Stimulated activated CD4-positive, alpha-beta T cell treated with anti-CD3 and anti-CD28 coated beads, Interleukin-2, amount 100 ng/mL, for 48 hours (primary cell): ENCODE measurements at regions not wholly inside any gene's neighbourhood (a gene's known extent, or its start where the extent isn't known, plus 50 kb on each side); places are given as distances from the start of the nearest gene placed in this dataset.

Source experiments
- DNase-seq, 2 donors: peaks; one replicate each; pipeline ENCODE4 v3.0.0-alpha.2; 2020

DNA sequence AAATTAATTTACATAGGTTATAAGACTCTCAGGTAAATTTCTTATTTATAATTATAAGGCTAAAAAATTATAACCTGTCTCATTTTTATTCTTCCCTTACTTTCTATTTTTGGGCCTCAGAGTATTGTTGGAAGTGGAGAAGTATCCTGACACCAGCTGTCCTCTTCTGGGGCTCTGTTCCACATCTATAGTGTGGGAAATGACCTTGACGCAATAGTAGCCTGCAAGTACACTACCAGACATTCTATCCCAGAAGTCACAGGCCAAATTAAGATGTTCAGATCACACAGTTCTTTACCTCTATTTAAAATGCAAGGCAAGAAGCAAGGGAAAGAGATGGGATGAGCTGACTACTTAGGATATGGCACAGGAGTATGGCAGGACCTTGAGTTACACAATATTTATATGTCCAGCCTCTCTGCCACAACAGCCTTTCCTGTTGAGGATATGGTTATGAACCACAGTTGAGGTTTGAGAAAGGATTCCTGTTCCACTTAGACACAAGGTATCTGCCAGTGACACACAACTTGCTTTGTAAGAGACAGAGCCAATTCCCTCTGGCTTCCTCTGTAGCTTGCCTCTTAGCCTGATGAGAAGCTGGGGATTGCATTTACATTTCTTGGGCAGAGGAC is 158.0 kb upstream of the IL12A start:
- DNase-seq = no peak

DNA sequence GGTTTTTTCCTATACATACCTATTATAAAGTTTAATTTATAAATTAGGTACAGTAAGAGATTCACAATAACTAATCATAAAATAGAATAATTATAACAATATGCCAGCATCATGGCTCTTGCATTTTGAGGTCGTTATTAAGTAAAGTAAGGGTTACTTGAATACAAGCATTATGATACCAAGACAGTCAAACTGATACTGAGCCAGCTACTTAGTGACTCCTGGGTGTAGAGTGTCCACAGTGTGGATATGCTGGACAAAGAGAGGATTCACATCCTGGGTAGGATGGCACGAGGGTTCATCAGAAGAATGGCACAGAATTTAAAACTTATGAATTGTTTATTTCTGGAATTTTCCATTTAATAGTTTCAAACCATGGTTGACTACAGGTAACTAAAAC is 157.2 kb upstream of the IL12A start:
- DNase-seq = no peak

DNA sequence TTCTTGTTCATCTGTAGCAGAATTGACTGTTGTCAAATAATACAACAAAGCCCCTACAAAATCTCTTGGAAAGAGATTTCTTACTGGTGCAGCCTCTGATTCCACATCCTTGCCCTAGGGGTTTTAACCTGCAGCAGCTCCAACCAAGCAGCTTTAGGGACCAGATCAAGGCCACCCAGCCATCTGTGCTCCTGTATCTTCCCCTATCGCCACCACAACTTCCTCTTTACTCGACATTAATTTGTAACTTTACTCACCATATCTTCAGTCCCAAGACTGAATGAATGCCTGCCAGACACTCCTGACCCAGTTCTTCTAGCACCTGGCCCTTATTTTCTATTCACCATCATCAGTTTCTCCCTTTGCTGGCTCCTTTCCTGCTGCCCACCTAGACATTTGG is 156.6 kb upstream of the IL12A start:
- no peak for DNase-seq

DNA sequence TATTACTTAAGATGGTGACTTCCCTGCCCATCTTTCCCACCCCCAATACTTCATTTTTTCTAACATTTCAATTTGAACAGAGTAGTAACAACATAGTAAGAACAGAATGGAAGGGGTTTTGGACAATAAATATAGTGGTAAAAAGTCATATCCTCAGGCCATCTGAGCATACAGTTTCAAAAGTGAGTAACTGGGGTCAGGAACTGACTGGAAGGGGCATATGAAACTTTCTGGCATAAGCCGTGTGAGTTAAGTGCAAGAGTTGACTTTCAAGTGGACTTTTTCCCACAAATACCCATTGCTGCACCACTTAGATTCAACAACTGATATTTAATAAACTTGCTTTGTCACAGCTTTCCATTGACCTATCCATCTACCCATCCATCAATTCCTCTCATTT is 153.5 kb upstream of the IL12A start:
- no peak for DNase-seq

DNA sequence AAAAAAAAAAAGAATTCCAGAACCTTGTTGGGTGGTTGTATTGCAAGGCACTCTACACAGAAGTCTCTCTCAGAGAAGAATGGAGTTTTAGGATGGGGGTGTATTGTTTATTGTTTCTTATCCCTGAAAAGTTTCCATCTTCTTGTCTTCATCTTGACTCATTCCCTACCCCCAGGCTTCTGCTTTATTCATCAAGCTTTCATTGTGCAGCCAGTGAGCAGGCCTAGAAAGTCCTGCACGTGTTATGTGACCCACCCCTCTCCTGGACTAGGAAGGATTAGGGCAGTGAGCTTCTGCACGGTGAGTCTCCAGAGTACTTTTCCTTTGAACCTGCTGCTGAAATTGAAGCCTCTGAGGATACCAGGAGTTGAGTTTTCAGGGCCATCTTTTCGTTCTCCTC is 150.9 kb upstream of the IL12A start:
- DNase-seq = no peak

DNA sequence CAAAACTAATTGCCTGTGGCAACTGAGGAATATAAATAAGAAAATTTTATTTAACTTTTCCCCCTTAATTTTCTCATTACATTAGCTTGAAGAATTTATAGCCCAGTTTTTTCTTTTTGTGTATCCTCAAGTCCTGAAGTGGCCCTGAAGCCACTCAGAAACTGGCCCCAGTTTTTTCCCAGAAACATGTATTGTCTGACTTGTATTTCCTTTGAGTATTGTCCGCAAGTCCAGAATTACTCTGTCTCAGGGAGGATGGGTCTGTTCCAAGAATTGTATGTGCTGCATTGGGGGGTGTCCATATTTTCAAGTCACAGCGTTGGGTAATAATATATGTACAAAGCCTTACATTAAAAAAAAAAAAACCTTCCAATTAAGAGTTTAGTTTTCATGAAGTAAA is 149.7 kb upstream of the IL12A start:
- no peak for DNase-seq

DNA sequence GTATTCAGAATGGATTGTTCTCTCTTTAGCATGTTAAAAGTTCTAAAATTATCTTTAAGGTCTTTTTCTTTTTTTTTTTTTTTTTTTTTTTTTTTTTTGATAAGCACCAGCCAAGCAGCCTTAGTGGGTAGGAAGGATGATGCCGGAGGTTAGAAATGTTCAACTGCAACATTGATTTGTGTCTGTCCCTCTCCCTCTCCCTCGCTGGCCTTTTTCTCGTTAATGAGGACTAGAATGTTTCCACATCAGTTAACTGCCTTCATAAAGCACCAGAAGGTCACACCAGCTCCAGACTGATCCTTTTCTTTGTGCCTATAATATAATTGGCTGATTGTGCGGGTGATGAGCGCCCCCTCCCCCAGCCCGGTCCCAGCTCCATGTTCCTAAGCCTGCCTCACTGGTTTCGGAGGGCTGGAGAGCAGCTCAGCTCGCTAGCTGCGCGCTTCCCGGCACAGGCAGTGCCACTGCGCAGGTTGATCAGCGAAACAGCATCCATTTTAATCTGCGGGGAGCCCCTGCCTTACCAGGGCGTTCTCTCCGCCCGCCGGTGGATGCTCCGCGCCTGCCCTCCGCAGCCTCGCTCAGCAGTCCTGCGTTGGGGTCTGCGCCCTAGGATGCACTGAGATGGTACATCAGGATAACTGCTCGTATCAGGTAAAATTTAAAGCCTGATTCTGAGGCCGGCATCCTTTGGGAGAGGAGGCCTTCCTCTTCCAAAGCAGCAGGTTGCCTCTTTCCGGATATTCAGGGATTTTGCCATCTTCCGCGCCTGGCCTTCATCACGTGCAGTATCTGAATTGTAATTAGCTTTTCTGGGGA is 148.9 kb upstream of the IL12A start, which contains the start of gene SCHIP1:
SCHIP1 (plus strand) TSS at position 301 of the 819 bp plus-strand sequence.
- no peak for DNase-seq

DNA sequence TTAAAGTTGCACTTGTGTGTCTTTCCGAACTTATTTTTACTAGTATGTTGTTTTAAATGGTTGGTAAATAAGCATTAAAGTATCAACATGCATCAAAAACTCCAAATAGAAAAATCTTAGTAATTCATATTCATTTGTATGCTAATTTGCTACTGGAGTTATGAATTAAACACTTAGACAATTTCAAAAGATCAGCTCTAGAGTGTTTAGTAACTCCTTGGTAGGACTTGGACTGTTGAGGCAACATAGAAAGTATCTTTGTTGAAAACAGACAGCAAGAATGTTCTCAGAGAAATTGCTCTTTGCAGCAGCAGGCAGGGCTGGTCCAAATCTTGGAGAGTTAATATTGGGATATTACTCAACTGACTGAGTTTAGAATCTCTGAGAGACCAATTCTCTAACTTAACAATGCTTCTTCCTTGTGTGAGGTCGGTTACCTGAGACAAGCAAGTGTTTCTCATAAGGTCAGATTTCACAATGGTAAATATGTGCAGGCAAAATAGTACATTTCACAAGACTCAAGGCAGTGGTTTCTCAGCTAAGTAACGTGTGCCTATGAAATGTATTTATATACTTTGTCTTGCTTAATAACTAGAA is 147.8 kb upstream of the IL12A start:
- DNase-seq = no peak

DNA sequence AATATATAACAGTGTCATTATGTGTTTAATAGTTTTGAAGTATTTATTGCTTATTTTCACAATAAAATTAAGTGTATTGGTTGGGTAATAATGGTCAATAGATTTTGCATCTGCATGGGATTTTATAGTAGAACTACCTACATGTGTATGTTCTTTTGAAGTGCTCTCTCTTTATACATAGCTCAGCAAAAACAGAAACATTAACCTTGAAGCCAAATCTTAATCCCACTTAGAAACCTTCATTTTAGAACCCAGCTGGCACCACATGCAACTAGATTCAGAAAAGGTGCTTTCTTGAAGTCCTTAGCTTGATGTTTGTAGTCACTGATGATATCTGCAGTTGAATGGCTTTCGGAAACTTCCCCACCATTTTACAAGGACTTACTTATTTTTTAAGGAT is 146.9 kb upstream of the IL12A start:
- no peak for DNase-seq

DNA sequence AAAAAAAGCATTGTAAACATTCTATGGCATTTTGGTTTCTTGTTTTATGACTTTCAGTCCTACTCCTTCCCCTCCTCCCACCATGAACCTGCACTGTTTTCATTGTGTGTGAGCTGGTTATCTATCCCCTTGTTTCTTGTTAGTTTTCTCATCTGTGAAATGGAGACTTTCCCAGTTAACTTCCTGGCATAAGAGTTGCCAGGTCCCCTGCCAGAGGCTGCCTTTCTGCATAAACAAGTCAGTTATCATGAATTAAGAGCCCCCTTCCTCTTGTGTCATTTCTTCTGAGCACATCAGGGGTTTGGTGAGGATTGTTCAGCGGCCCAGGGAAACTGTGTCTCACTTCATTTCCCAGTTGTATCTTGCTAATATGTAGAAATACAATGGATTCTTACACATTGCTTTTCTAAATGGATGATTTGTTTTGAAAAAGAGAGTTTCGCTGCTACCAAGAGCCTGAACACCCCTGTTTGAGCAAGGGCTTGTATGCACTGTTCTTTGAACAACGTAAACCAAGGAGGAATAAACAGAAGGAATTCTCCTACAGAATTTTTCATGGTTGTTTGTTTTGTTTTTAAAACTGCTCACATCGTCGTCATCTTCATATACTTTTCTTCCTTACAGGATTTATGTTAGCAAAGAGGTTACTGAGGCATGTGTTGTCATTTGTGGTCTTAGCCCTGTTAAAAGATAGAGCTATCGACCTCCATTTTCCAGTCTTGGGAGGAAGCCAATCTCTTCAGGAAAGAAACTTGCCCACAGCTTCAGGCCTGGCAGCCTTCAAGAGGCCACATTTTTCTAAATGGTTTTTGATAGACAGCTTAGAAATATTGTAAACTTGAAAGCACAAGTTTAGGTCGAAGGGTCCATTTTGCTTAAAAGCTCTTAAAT is 144.6 kb upstream of the IL12A start:
- DNase-seq = no peak

DNA sequence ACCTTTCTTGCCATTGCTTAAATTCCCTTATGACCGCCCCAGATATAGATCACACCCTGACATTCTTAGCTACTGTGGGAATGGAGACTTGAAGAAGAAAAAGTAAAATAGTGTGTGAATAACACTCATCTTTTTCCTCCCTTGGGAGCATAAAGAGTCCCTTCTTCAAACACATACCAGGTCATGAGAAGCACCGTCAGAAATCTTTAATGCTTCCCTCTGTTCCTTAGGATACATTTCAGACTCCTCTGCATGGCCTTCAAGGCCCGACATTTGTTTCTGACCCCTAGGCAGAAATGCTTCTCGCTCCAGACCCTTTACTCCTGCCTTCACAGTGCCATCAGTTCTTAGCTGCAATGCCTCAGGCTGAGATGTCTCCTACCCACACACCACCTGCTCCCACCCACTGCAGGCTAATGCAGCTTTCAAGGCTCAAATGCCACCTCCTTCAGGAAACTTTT is 143.8 kb upstream of the IL12A start:
- no peak for DNase-seq

DNA sequence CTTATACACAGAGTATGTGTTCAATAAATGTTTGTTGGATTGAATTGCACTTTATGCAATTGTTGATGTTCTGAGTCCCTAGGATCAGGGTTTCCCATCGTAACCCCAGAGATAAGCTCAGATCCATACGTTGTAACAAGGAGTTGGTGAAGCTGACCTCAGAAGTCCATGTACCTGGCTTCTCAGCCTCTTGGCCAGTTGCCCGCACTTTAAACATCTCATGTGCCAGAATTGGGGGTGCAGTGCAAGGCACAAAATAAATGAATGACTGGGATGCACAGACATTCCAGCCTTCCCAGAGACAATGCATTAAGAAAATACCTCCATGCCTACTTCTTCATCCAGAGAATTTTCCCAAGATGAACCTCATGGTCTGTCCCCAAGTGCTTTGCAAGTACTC is 142.9 kb upstream of the IL12A start:
- DNase-seq = no peak

DNA sequence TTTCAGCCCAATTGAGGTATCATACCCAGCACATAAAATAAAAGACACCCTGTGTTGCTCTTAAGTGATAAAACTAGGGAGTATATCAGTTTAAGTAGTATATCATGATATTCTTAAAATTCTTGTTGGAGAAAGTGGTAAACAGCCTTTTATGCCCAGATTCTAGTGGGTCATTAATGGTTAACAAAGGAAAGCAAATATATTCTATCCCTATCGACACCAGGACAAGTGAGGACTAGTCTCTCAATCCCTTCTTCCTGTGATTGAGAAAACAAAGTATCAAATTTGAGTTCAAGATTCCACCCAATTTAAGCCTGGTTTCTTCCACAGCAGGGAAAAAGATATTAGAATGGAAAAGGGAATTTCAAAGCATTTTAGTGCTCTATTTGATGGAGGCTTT is 142.4 kb upstream of the IL12A start:
- DNase-seq = no peak

DNA sequence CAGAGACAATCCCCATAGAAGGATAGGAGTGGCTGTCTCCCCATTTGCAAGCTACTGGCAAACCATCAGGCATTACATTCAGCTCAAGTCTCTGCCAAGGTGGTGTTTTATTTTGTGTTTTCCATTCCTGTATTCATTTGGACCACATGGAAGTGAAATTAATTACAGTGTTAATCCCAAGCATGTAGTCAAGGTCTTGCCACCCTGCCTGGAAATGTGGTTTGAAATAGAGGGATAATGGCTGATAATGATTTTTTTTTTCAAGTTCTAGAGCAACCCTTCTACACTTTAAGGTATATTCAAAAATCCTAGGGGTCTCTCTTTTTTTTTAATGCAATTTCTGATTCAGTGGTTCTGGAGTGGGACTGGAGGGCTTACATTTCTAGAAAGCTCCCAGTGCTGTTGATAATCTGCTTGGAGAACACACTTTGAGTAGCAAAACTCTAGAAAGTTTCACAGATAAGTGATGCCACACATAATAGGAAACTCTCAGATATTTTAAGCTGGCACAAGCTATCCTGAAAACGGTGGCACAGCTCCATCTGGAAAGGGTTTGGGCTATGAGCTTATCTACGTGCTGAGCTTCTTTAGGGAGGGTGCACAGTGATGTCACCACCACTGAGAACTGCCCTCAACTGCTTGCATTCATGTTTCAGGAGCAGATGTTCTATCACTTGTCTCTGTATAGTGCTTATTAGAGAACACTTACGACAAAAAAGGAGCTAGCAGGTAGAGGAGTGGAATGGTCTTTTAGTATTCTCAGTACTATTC is 140.1 kb upstream of the IL12A start:
- DNase-seq = no peak

DNA sequence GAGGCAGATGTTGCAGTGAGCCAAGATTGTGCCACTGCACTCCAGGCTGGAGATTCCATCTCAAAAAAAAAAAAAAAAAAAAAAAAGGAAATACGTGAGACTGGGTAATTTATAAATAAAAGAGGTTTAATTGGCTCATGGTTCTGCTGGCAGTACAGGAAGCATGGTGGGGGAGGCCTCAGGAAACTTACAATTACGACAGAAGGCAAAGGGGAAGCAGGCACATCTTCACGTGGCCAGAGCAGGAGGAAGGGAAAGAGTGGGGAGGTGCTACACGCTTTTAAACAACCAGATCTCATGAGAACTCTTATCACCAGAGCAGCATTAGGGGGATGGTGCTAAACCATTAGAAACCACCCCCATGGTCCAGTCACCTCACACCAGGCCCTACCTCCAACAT is 138.2 kb upstream of the IL12A start:
- DNase-seq = no peak

DNA sequence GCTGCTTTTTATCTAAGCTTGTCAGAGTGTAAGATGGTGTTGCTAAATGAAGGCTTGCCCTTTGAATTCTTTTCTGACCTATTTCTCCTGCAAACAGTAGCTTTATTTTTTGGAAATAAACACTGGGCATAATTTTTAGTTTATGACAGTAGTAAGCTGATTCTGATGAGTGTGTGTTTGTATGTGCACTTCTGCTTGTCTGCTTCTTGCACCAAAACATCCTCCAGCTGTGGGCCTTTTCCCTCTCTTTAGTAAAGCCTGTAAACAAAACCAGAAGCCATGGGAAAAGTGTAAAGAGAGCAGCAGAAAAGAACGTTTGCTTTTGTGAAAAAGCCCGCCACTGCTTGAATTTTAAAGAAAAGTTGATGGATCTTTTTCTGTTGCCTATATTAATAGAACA is 136.4 kb upstream of the IL12A start:
- DNase-seq = no peak

DNA sequence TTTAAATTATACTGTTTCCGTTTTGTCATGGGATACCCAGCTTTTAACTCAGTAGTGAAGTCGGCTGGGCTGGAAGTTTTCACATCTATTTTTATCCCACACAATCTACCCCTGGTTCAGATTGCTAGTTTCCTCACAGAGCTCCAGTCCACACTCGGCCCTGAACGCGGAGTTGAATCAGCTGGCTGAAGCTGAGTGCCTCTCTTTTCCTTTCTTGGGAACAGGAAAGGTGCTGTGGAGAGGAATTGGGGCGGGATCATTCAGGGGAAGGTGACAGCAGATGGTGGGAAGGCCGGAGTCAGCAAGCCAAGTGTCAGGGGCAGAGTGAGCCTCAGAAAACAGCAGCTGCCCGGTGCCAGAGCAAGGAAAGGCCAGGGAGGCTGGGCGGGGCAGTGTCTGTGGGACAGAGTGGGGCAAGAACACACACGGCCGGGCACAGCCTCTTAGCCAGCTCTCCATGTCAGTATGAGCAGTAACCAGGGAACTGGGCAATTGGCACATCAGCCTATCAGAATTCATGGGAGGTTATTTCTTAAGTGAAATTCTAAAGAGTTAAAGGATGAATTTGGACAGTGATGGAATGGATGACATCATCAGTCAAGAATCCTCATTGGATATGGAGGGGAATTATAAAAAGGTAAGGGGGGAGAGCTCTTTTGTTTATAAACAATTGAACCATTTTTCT is 135.7 kb upstream of the IL12A start:
- DNase-seq = no peak

DNA sequence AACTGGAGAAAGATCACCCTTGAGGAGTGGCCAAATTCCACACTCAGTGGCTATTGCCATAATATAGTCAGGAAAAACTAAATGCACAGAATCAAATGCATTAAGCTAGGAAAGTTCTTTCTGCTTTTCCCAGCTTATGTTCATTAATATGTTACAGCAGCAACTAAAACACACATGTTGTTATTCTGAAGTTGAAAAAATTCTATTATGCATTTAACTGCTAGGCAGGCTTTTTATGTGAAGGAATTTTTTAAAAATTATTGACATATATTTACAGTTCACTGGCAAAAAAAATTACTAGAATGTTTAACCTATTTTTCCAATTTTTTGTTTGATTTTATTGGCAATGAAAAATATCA is 135.2 kb upstream of the IL12A start:
- no peak for DNase-seq

DNA sequence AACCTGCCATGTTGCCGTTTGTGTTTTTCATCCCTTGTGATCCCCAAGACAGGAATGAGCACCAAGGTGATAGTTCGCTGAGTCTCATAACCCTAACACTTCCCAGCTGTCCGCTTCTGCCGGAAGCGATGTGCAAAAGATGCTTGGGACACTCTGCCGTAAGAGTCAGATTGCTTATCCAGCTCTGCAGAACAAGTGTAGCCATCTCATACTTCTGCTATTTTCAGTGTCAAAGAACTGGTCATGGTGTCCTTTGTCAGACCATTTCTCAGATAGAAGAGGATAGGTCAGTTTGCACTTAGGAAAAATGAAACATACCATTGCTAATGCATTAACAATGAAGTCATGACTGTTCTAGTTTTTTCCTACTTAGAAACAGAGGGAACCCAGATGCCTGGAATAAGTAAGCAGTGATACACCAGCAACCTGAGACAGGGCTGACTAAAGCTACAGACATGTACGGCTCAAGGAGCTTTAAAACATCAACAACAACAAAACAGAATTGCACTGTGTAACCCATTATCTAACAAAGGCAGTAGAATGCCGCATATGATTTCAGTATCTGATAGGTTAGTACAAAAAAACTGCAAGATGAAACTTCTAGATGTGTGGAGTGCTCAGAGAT is 134.0 kb upstream of the IL12A start:
- DNase-seq = no peak

DNA sequence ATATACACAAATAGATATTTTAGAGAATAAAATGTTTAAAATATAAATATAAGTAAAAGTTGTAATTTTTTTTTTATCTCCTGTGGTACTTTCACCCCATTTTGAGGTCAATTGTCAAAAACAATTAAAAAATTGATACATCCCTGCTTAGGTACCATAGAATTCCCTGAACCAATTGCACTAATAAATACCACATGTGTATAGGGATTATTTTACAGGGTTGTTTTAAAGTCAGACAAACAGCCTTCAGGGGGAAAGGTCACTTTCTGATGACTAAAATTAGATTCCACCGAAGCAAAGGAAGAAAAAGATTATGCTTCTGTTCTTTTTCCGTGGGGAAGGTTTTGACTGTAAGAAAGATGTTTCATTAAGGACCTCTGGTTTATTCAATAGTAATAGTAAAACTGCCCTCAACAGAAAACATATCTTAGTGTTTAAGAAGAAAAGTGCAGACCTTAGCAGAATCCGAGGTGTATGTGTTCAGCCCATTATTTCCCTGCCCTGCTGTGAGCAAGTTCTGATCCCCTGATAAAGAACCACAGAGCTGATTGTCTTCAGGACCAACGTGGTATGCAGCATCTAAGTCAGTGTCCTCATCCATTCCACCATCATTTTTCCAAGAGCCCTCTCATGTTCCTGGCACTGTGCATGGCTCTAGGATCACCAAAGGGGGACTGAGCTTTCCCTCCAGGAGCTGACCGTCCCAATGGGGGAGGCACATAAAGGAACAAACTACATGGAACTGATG is 132.9 kb upstream of the IL12A start:
- no peak for DNase-seq
